ENCODE measurements at regions not wholly inside any gene's neighbourhood (a gene's known extent, or its start where the extent isn't known, plus 50 kb on each side); places are given as distances from the start of the nearest gene placed in this dataset.
"Not testable (repeated sequence)": the region's sequence is repeated elsewhere in the genome, so short reads cannot be mapped to it uniquely, and the experiment has no call there.

- peak; percentile 72 for DNase-seq
These were observed 2695.0 kb upstream of the DEFB115 start for GRCh38 chr20:28562510-28562898.

- peak; percentile 39 for DNase-seq
These were observed 2694.5 kb upstream of the DEFB115 start for GRCh38 chr20:28562899-28563521.

DNA sequence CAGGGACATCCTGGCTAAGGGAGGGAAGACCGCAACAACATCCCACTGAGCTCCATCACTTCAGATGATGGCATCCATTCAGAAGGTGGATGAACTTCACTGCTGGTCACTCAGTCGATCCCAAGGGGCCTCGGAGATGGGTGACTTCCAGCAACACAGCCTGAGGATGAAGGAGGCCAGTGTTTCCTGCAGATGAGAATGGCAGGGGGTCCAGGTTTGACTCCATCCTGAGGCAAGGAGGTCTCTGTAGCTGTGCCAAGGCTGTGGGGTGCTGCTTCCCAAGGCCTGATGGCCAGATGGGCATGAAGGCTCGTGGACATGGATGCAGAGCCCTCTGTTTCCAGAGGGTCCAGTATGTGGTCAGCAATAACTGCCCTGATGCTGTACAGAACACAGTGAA is 2693.4 kb upstream of the DEFB115 start:
- not testable (repeated sequence) for DNase-seq

DNA sequence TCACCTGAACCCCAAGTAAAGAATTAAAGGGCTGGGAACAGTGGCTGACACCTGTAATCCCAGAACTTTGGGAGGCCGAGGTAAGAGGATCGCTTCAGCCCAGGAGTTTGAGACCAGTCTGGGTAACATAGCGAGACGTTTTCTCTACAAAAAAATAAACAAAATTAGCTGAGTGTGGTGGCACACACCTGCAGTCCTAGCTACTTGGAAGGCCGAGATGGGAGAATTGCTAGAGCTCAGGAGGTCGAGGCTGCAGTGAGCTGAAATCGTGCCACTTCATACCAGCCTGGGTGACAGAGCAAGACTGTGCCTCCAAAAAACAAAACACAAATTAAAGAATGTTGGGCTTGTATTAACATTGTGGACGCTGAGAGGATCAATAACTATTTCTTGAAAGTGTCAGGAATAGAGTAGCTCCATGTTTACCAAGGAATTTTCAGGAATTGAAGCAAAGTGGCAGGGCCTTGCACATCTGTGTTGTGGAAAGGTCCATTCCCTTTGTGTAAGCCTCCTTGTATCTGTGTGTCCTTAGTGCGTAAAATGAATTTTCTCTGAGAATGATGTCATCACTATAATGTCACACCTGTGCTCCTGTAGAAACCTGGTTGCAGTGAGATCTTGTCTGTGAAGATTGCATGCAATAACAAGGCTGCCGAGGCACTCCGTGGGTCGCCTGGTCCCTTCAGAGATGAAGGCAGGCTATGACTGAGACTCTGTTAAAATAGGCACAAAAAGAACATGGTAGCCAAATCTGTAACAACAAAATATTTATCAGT is 2692.6 kb upstream of the DEFB115 start:
- DNase-seq, result not testable (repeated sequence)

DNA sequence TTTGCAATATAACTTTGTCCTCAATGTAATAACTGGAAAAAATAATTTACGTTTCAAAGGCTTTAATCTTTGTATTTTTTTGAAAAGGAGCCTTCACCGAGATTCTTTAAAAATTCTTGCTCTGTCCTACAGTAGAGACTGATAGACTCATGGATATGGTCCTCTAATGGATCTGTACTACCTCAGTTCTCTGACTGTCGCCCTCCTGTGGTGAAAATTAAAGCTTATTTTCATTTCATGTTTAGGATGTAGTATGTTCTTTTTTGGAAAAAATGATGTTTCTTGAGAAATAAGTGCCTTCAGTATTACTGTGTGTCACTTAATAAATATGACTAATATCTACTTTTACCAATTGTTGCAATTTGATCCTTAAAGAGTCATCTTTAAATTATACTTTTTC is 2681.5 kb upstream of the DEFB115 start:
- not testable (repeated sequence) for DNase-seq

DNA sequence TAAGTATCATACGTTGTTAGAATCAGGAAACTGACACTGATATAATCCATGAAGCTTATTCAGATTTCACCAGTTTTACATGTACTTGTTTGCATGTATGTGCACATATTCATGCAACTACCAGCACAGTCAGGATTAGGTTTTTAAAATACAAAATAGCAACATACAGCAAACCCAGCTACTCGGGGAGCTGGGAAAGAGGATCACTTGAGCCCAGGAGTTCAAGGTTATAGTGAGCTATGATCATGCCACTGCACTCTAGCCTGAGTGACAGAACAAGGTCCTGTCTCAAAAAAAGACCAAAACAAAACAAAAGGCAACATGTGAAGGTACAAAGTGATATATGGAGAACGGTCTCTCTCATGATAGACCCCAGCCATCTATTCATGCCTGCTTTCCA is 2665.8 kb upstream of the DEFB115 start:
- not testable (repeated sequence) for DNase-seq

DNA sequence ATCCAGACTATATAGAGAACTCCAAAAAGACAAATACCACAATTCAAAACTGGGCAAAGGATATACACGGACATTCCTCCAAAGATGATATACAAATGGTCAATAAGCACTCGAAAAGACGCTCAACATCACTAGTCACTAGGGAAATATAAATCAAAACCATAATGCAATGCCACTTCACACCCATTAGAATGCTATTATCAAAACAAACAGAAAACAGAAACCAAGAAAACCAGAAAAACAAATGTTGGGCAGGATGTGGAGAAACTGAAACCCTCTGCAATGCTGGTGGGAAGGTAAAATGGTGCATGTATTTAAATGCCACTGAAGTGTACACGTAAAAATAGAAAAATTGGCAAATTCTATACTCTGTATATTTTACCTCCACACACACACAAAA is 2664.1 kb upstream of the DEFB115 start:
- DNase-seq, result not testable (repeated sequence)

GRCh38 chr20:28594476-28594875 is 2663.0 kb upstream of the DEFB115 start:
- DNase-seq, result not testable (repeated sequence)

DNA sequence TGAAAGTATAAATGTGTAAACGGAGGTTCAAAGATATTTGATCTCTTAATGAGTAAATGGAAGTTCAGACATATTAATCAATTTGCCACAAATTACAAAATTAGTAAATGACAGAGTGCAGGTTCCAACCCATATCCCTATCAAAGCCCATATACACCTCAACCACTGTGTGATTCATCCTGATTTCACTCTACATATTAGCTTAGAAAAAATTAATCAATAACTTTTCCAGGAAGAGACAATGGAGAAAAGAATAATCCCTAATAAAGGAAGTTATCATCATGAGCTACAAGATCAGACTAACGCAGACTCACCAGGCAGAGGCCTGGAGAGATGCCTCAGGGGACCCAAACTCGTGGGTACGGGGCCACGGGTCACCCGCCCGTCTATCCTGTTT is 2655.5 kb upstream of the DEFB115 start:
- not testable (repeated sequence) for DNase-seq

DNA sequence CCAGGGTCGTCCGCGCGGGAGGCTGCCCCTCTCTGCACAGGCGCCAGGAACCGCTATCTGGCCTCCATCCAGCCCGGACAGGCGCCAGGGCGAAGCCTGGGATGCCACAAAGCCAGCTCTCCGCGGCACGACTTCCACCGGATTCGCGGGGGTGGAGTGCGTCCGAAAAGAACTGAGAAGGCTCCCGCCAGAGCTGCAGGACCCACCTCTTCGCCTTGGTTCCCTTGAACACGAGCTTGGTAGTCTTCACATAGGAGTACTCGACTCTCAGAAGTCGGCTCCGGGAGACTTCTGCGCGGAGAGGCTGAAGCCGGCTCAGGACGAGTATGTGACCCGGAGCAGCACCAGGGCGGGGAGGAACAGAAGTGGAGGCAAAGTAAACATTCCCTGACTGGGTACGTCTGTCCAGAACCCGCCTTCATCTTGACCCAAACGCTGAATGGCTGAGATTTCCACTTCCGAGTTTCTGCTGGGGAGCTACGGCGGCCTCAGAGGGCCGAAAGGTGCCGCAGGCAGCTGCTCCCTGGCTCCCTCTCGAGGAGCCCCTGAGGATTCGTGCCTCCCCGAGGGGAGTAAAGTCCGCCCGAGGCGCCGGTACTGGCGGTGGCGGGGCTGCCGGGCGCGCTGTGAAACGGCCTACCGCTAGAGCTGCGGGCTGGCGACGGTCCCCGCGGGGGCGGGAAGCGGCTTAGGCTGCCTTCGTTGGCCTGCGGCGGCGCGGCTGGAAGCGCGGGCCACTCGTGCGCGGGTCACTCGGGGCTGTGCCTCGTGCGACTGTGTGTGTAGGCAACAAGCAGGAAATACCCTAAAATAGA is 2654.9 kb upstream of the DEFB115 start:
- DNase-seq, result peak; percentile 33

DNA sequence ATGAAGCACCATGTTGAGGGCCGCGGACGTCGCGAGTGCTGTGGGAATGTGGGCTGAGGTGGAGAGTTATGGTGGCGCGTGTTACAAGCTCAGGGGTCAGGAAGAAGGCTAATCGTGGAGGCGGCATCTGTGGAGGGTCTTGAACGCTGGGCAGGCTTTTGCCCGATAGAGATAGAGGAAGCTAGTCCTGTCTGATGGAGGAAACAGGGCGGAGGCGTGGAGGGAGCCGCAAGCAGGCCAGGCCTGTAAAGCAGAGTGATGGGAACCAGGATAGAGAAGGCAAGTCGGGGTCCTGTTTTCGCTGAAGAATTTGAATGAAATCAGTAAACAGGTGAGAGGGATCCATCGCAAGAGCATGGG is 2654.3 kb upstream of the DEFB115 start:
- not testable (repeated sequence) for DNase-seq

GRCh38 chr20:28616354-28616753 is 2641.1 kb upstream of the DEFB115 start:
- no peak for DNase-seq

GRCh38 chr20:28619956-28620651 is 2637.4 kb upstream of the DEFB115 start:
- DNase-seq, result not testable (repeated sequence)

GRCh38 chr20:28625112-28625511 is 2632.4 kb upstream of the DEFB115 start:
- not testable (repeated sequence) for DNase-seq

DNA sequence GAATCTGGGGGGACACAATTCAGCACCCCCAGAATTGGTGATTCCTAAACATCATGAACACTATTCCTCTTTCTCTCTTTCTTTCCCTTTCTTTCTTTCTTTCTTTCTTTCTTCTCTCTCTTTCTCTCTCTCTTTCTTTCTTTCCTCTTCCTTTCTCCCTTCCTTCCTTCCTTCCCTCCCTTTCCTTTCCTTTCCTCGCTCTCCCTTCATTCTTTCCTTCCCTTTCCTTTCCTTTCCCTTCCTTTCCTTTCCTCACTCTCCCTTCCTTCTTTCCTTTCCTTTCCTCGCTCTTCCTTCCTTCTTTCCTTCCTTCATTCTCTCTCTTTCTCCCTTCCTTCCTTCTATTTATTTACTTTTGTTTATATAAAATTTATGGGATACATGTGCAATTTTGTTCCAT is 2616.6 kb upstream of the DEFB115 start:
- not testable (repeated sequence) for DNase-seq

Measured in NCI-H226 (cell line).